B cell (primary cell): ENCODE measurements at regions not wholly inside any gene's neighbourhood (a gene's known extent, or its start where the extent isn't known, plus 50 kb on each side); places are given as distances from the start of the nearest gene placed in this dataset.

Experiments used
- ATAC-seq: fragments of 200-7000 bp; cut with Tn5 transposase; one replicate; pipeline ENCODE4 v1.10.0; 2021; ENCODE audit warnings: low read depth, mild to moderate bottlenecking, moderate number of reproducible peaks, moderate library complexity
- CTCF ChIA-PET: fragments of 350-600 bp; sonication (Branson Sonifier 250); formaldehyde crosslinking; loops from one replicate; lab custom pipeline; 2021; ENCODE audit warnings: antibody characterized with exemption, inconsistent platforms; lab: Charles Lee
- POLR2A ChIA-PET: fragments of 350-600 bp; sonication (Branson Sonifier 250); formaldehyde crosslinking; loops from one replicate; lab custom pipeline; 2021; ENCODE audit warnings: antibody characterized with exemption; lab: Charles Lee
- DNase-seq: peaks from one replicate; pipeline ENCODE4 v3.0.0; 2013
- H2AFZ ChIP-seq: 2 replicates; pipeline ENCODE4 v1.6.1; 2012; ENCODE audit warnings: mild to moderate bottlenecking, low read depth, low read length; ENCODE audit not compliant: insufficient read depth, poor library complexity, severe bottlenecking
- H3K27ac ChIP-seq, 2 donors: 1 replicate in 1 of 2; 2 replicates in 1 of 2; pipeline ENCODE4 v1.5.1; 2012 to 2013; ENCODE audit warnings: low read length in 2 of 2, mild to moderate bottlenecking in 2 of 2, moderate library complexity in 1 of 2
- H3K27me3 ChIP-seq, 4 experiments: fragments of 200-600 bp in 1 of 4; sonication (generic) in 1 of 4; replicated peaks in 1 of 4; 1 replicate in 2 of 4; 2 replicates in 2 of 4; pipeline versions ENCODE4 v1.6.1 to v1.7.0; 2013 to 2016; ENCODE audit warnings: low read length in 3 of 4, mild to moderate bottlenecking in 2 of 4, mixed read lengths in 1 of 4, moderate library complexity in 1 of 4; ENCODE audit not compliant: insufficient read depth in 4 of 4, control insufficient read depth in 3 of 4; ENCODE audit errors: control extremely low read depth in 1 of 4
- H3K36me3 ChIP-seq, 2 experiments: replicated peaks in 1 of 2; 1 replicate in 1 of 2; 2 replicates in 1 of 2; pipeline versions ENCODE4 v1.6.1 to v1.7.1; 2013; ENCODE audit warnings: low read length in 1 of 2; ENCODE audit not compliant: insufficient read depth in 2 of 2, control insufficient read depth in 1 of 2; ENCODE audit errors: control extremely low read depth in 1 of 2, extremely low read depth in 1 of 2
- H3K4me1 ChIP-seq, 2 donors: fragments of 200-600 bp in 1 of 2; sonication (generic) in 1 of 2; 1 replicate in 1 of 2; 2 replicates in 1 of 2; pipeline versions ENCODE4 v1.5.1 to v1.6.1; 2013 to 2017; ENCODE audit warnings: low read length in 2 of 2; ENCODE audit not compliant: control insufficient read depth in 2 of 2, insufficient read depth in 2 of 2
- H3K4me2 ChIP-seq: replicated peaks from 2 replicates; pipeline ENCODE3; 2012; ENCODE audit warnings: mild to moderate bottlenecking, low read depth, low read length; ENCODE audit not compliant: poor library complexity, severe bottlenecking
- H3K4me3 ChIP-seq, 5 experiments: fragments of 200-600 bp in 1 of 5; sonication (generic) in 1 of 5; 1 replicate in 3 of 5; 2 replicates in 2 of 5; pipeline versions ENCODE4 v1.5.1 to v1.7.0; 2011 to 2016; ENCODE audit warnings: low read length in 4 of 5, mild to moderate bottlenecking in 4 of 5, low read depth in 2 of 5, control low read depth in 1 of 5, moderate library complexity in 1 of 5; ENCODE audit not compliant: insufficient read depth in 1 of 5; ENCODE audit errors: control extremely low read depth in 1 of 5, extremely low read depth in 1 of 5
- H3K79me2 ChIP-seq: fragments of 200-600 bp; sonication (generic); one replicate; pipeline ENCODE4 v1.6.0; 2016; ENCODE audit warnings: low read length; ENCODE audit not compliant: control insufficient read depth, insufficient read depth
- H3K9ac ChIP-seq: fragments of 200-600 bp; sonication (generic); 2 replicates; pipeline ENCODE4 v1.6.1; 2017; ENCODE audit warnings: mild to moderate bottlenecking, low read length, moderate library complexity
- H3K9me3 ChIP-seq, 3 donors: one replicate each; pipeline versions ENCODE4 v1.6.1 to v1.7.1; 2013; ENCODE audit warnings: low read length in 2 of 3; ENCODE audit not compliant: control insufficient read depth in 2 of 3, insufficient read depth in 1 of 3; ENCODE audit errors: control extremely low read depth in 1 of 3
- H4K20me1 ChIP-seq: 2 replicates; pipeline ENCODE4 v1.6.0; 2012; ENCODE audit warnings: mild to moderate bottlenecking, low read length; ENCODE audit not compliant: insufficient read depth, control insufficient read depth, poor library complexity, severe bottlenecking
- H3K27ac Mint-ChIP-seq: one replicate; pipeline ENCODE4 v1.8.0; 2021; ENCODE audit warnings: mixed read lengths
- H3K27me3 Mint-ChIP-seq: one replicate; pipeline ENCODE4 v1.8.0; 2021; ENCODE audit warnings: mixed read lengths
- H3K4me1 Mint-ChIP-seq: one replicate; pipeline ENCODE4 v1.8.0; 2021; ENCODE audit warnings: mixed read lengths
- H3K4me3 Mint-ChIP-seq: one replicate; pipeline ENCODE4 v1.8.0; 2021; ENCODE audit warnings: mixed read lengths
- H3K9me3 Mint-ChIP-seq: one replicate; pipeline ENCODE4 v1.8.0; 2022; ENCODE audit warnings: mixed read lengths; ENCODE audit not compliant: insufficient read depth
- CTCF ChIP-seq: fragments of 200-600 bp; IDR thresholded peaks from one replicate; pipeline ENCODE4 v1.8.0; 2022; ENCODE audit warnings: antibody characterized with exemption, mild to moderate bottlenecking
- EZH2 ChIP-seq: IDR thresholded peaks from 2 replicates; pipeline ENCODE4 v1.6.1; 2012; ENCODE audit warnings: borderline replicate concordance, low read depth, mild to moderate bottlenecking, moderate library complexity, low read length; ENCODE audit not compliant: insufficient read depth, poor library complexity, severe bottlenecking
- WGBS: methylation state at CpG from one replicate; pipeline ENCODE4 v1.1.5; 2013; ENCODE audit warnings: missing lambda C conversion rate; ENCODE audit not compliant: insufficient coverage; 5-methylcytosine and 5-hydroxymethylcytosine counted together
- intact Hi-C: fragments of 100-400 bp; cut with micrococcal nuclease; formaldehyde crosslinking; loops from one replicate; pipeline ENCODE4 v1.10.0; 2022

- H3K9ac ChIP-seq, result no peak overlapping the region
- CTCF ChIA-PET, result no interaction called here
- no peaks in the 10 kb centered on the region for H3K27me3 ChIP-seq
- H3K79me2 ChIP-seq, result no peaks in the 10 kb centered on the region
- no peaks in the 10 kb centered on the region for H3K9me3 Mint-ChIP-seq
- WGBS, result 64% methylated on average over 6 of the region's 6 CpGs
- no peak for ATAC-seq
- H3K27ac Mint-ChIP-seq, result no peak overlapping the region
- no peak overlapping the region for H3K4me3 ChIP-seq
- no peaks in the 10 kb centered on the region for H4K20me1 ChIP-seq
- H3K27me3 Mint-ChIP-seq, result no peaks in the 10 kb centered on the region
- POLR2A ChIA-PET, result no interaction called here
- H3K9me3 ChIP-seq, result peaks cover 0 to 20% (median 0%) of the 10 kb centered on the region in 3 donors
- H3K27ac ChIP-seq, result no peak overlapping the region
- H2AFZ ChIP-seq, result no peak overlapping the region
- H3K4me2 ChIP-seq, result no peak overlapping the region
- no peak overlapping the region for H3K4me3 Mint-ChIP-seq
- no peaks in the 10 kb centered on the region for H3K36me3 ChIP-seq
- no peaks in the 10 kb centered on the region for H3K4me1 ChIP-seq
- no peak for DNase-seq
- H3K4me1 Mint-ChIP-seq, result no peaks in the 10 kb centered on the region
- TF ChIP-seq EZH2, result no peak
- intact Hi-C loops, result no loop called here
Observed at GRCh38 chr9:16221366-16221765, 649.1 kb downstream of the BNC2 start.

GRCh38 chr9:16221822-16222547, 648.5 kb downstream of the BNC2 start:
- H3K9me3 Mint-ChIP-seq, result no peaks in the 10 kb centered on the region

More at GRCh38 chr9:16221822-16222547, 648.5 kb downstream of the BNC2 start:
- no peaks in the 10 kb centered on the region for H3K27me3 Mint-ChIP-seq
- WGBS, result 33% methylated on average over 1 of the region's 3 CpGs
- Histone ChIP-seq H3K27ac (no peak overlapping the region), H3K4me2 (no peak overlapping the region), H3K79me2 (no peaks in the 10 kb centered on the region), H3K9ac (no peak overlapping the region), H3K9me3 (peaks cover 0 to 20% (median 0%) of the 10 kb centered on the region in 3 donors), H3K4me1 (no peaks in the 10 kb centered on the region), H4K20me1 (no peaks in the 10 kb centered on the region), H3K27me3 (no peaks in the 10 kb centered on the region), H3K4me3 (no peak overlapping the region), H3K36me3 (no peaks in the 10 kb centered on the region), H2AFZ (no peak overlapping the region)
- H3K4me3 Mint-ChIP-seq, result no peak overlapping the region
- POLR2A ChIA-PET, result no interaction called here
- H3K27ac Mint-ChIP-seq, result no peak overlapping the region
- TF ChIP-seq EZH2 (no peak), CTCF (no peak)
- ATAC-seq, result no peak
- H3K4me1 Mint-ChIP-seq, result no peaks in the 10 kb centered on the region
- intact Hi-C loops, result no loop called here
- no peak for DNase-seq
- CTCF ChIA-PET, result no interaction called here
